HT1080 (cell line): ENCODE measurements at regions not wholly inside any gene's neighbourhood (a gene's known extent, or its start where the extent isn't known, plus 50 kb on each side); places are given as distances from the start of the nearest gene placed in this dataset.
"Not testable (repeated sequence)": the region's sequence is repeated elsewhere in the genome, so short reads cannot be mapped to it uniquely, and the experiment has no call there.

Experiments used
- DNase-seq: peaks from one replicate; pipeline ENCODE4 v3.0.0-alpha.2; 2015; ENCODE audit warnings: low read depth

DNA sequence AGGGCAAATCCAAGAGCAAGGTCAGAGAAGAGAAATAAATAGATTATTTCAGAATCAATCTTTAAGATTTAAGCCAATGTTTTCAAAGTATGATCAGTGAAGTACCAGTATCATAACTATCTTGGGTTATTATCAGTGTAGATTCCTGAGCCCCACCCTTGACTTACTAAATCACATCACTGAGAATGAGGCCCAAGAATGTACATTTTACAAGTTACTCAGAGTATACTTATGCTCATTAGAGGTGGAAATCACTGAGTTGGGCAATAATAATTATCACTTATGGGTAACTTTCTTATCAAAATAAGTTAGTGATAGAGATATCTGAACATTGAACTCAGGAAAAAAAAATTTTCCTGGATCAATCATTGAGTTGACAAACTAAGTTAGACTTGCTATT lies 121.6 kb upstream of the NOCT start:
- DNase-seq, result no peak

- DNase-seq, result no peak
Observed at GRCh38 chr4:138892483-138893407, 122.8 kb upstream of the NOCT start.

DNA sequence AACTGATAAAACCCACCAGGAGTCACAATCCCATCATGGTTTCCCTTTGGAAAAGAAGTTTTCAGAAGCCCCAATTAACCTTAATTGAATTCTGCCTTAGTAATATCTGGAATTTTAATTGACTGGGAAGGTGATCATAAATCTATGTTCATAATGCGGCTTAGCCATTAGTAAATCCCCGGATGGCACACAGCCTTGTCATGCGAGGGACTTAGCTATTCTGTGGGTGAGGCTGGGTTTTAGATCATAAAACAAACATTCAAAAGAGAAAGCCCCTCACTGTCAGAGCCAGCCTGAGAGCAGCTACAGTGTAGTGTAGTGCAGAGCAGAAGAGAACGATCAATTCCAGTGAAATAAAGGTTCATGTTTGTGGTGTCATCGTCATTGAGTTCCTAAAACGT lies 124.0 kb upstream of the NOCT start:
- no peak for DNase-seq

DNA sequence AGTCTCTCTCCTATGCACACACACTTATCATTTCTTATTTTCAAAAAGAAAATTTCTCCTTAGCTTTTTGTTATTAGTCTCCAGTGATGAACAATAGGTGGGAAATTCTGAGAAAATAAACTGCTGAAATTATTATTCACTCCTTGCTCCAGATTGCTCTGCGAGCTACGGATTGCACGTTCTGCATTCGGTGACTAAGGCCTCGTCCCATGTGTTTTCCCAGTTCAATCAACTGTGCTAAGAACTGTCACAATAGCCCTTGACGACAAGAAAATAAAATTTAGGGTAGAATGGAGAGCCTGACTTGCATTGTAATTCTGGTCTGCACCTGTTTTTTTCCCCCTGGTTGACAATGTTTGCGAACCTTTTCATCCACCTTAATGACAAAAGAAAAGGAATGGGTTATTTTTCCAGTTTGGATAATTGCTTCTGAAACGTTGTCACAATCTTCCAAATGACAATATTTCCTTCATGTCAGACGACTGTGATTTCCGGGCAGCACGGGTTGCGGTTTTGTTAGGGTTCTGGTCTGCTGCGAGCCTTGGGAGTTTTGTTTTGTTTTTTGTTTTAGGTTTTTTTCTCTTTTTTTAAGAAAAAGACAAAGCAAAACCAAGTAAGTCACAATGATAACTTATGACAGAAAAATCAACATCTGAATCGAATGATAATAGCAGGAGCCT lies 124.5 kb upstream of the NOCT start:
- no peak for DNase-seq

- no peak for DNase-seq
Observed at GRCh38 chr4:138889216-138889615, 126.4 kb upstream of the NOCT start.

DNA sequence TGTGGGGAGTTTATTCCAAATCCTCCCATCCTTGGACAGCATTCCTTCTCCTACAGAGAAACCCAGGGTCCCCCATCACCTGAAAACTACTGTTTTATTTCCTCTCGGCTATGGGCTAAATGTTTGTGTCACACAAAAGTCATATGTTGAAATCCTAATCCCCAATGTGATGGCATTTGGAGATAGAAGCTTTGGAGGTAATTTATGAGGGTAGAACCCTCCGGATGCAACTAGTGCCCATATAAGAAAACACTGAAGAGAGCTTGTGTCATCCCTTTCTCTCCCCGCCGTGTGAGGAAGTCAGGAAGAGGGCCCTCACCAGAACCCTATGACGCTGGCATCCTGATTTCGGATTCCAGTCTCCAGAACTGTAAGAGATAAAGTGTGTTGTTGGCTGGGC lies 127.8 kb upstream of the NOCT start:
- DNase-seq, result no peak

- no peak for DNase-seq
Observed at GRCh38 chr4:138887341-138887740, 128.2 kb upstream of the NOCT start.

- no peak for DNase-seq
Observed at GRCh38 chr4:138879757-138880156, 135.8 kb upstream of the NOCT start.

GRCh38 chr4:138875891-138876608 lies 139.5 kb upstream of the NOCT start:
- DNase-seq, result peak; percentile 79

DNA sequence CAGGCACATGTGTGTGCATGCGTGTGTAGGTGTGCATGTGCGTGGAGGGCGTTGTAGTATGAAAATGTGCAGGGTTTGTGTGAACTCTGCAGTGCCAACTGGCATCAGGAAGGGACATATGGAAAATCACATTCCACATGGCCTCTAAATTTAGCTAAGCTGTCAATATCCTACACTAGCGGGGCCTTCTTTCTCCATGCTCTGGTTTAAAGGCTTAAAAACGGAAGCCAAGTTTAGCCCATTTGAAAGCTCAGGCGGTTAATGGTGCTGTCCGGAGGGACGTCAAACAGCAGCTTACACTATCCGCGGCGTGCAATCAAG lies 144.1 kb upstream of the NOCT start:
- no peak for DNase-seq

DNA sequence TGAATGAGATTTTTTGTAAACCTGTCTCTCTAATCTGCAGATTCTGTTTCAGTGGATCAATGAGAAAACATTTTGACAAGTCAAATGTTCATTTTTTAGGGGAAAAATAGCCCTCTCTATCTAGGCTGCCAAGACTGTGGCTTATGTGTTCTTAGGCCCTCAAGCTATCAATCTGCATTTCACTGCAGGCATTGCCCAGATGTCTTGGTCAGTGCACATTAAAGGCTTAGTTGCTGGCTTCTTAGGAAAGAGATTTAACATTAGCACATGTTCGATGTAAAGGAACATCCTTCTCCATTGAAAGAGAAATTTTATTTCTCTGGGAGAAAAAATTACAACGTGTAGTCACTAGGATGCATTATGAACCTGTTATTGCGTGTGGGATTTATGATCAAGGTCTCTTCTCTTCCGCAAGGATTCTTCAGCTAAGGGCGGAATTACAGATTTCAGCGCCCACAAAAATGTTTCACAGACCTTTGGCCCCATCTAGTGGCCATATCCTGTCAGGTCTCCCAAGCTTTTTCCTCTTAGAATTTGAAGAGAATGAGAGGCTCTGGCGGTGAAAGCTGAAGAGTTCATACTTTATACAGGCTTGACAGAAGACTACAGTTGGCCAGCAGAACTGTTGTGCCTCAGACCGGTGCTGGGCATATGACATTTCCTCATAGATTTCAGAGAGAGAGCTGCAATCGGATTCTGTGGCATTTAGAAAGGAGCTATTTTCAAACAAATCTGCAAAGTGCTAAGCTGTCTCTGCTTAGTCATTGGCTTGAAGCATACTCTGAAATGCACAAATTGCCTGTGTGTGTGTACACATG lies 144.6 kb upstream of the NOCT start:
- DNase-seq, result peak; percentile 76

GRCh38 chr4:138869631-138870030 lies 145.9 kb upstream of the NOCT start:
- no peak for DNase-seq

DNA sequence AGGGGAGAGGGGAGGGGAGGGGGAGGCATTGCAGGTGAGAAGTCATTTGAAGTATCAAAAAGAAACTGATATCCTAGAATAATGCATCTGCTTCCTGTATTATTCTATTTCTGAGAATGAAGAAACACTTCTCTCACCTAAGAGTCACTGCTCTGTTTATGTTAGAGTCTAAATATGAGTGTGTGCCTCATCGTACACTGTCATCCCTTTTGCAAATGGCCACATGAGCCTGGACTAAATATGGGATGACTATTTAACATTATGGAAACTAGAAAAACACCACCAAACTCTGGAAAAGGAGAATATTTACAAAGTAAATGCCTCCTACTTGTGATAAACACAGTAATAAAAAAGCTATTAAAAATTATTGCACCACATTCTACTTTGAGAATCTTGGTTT lies 146.4 kb upstream of the NOCT start:
- no peak for DNase-seq

GRCh38 chr4:138868562-138868961 lies 147.0 kb upstream of the NOCT start:
- peak; percentile 5 for DNase-seq

- no peak for DNase-seq
Observed at GRCh38 chr4:138867404-138867803, 148.2 kb upstream of the NOCT start.

DNA sequence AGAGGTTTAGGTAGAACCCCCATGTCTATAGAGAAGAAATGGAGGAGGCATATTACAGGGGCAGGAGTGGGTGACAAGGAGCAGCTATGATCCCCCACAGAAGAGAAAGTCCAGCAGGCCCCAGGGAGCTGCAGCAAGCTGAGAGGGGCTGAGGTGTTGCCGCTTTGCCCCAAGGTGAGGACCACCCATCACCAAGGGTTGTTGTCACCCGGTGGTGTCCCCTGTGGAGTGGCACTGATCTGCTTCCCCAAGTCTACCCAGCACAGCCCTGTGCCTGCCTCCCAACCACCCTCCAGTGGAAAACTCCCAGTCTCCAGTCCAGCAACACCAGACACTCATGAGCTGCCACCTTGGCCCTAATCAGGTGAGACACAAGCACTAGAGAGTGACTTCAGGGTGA lies 149.3 kb upstream of the NOCT start:
- no peak for DNase-seq

DNA sequence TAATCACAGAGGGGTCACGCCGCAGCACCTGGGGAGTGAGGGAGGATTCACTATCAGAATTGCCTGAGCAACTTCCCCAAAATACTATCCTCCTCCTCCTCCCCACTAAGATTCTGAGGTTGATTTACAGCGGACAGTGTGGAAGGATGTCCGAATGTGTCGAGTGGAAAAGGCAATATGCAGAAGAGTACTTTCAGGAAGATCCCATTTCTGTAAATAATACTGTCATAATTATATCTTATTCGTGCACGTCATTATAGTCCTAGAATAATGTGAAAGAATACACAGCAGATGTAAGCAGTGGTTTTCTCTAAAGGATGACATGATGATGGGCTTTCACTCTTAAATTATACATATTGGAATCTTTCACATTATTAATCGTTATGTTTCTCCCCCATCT lies 149.8 kb upstream of the NOCT start:
- no peak for DNase-seq

GRCh38 chr4:138864961-138865720 lies 150.4 kb upstream of the NOCT start:
- no peak for DNase-seq

DNA sequence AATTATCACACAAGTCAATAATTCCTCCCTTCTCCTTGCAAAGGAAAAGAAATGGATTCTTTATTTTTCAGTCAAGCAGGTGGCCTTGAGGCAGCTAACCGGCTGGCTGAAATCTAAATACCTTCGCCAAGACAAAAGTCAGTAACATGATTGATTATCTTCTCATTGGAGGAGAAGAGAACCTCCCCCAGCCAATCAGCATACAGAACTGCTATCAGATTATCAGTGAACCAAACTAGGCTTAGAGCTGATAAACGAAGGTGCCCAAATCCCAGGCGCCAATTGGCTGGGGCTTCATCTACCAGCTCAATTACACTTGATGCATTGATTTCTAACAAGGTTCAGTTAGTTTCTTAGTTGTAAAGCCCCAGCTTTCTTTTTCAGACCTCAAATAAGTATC lies 152.4 kb upstream of the NOCT start:
- DNase-seq, result no peak

DNA sequence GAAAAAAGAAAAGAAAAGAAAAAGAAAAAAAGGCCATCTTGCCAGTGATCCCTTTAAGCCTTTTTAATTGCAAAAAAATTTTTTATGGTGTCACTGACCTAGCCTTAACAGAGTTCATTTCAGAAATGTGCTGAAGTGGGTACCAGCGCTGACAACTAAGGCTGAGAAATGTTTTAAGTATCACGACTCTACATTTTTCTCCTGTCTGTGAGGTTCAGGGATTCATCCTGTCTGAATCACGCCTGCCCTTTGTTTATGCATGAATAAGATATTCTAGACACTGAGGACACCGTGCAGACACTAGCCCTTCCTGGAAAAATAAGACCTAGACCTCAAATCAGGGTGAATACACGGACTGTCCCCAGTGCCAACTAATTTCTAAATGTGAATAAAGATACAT lies 154.4 kb upstream of the NOCT start:
- DNase-seq, result peak; percentile 15

- not testable (repeated sequence) for DNase-seq
Observed at GRCh38 chr4:138860357-138860756, 155.2 kb upstream of the NOCT start.
